Heart left ventricle (tissue), 13 donors: ENCODE measurements at regions not wholly inside any gene's neighbourhood (a gene's known extent, or its start where the extent isn't known, plus 50 kb on each side); places are given as distances from the start of the nearest gene placed in this dataset.

ENCODE experiments used
- CTCF ChIP-seq, 12 donors: fragments of 200-600 bp; sonication (generic) in 4 of 12; IDR thresholded peaks; one replicate each; pipeline versions ENCODE4 v1.5.0 to v1.8.0; 2018 to 2022; ENCODE audit warnings: antibody characterized with exemption in 12 of 12, mild to moderate bottlenecking in 5 of 12
- POLR2A ChIP-seq, 2 donors: fragments of 450-650 bp; IDR thresholded peaks; one replicate each; pipeline ENCODE4 v1.6.1; 2017; ENCODE audit warnings: antibody characterized with exemption in 2 of 2, mild to moderate bottlenecking in 2 of 2, moderate library complexity in 2 of 2
- donor health status: ischemic (EF 13 %, LVEDD 7.1; RV severe dilation, severe dysfunction).
- donor health status: DM: no; HTN: yes; CAD: no.
- donor health status: DM: no; HTN: no; CAD: no.
- donor health status: ischemic (EF 25% LVEDD 6.9; RV normal size, moderate dysfunction).
- donor health status: ischemic (EF 25% LVEDD 5.7; RV mildly dilated, moderate dysfunction).
- donor health status: ischemic (EF 35%, LVEDD 5.7; RV mildly dilated, moderate dysfunction).
- donor health status: nonischemic (EF 11% LVEDD 7.7; RV severe dilation, severe dysfunction).
- donor health status: DM: yes; HTN: yes; CAD: no.
- donor health status: PGD.
- donor health status: ischemic (EF 29% LVEDD 5.4; RV normal size, mild dysfunction).
- donor health status: nonischemic (EF 23%, LVEDD 6.1; RV moderate dilation, normal function).

DNA sequence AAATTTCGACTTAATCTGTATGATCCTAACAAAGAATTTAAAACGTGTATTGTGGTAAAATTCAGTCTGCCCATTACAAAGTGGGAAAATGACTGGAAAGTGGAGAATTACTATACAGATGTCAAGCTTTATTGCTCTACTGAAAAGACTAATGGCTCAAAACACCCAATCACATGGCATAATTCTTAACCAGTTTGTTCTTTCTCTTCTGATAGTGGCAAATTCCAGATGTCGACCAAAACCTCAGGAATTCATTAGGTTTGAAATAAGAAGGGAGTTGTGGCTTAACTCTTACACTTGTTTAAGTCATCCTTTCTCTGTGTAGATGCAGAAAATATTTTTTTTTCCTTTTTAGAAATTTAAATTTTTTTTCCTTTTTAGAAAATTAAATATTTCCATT lies 1254.9 kb upstream of the LRRN3 start:
- TF ChIP-seq CTCF (IDR thresholded peaks at IDR 0.05) (no peak), POLR2A (IDR thresholded peaks at IDR 0.05) (no peak)
